Endothelial cell of umbilical vein (primary cell): ENCODE measurements at regions not wholly inside any gene's neighbourhood (a gene's known extent, or its start where the extent isn't known, plus 50 kb on each side); places are given as distances from the start of the nearest gene placed in this dataset.

Experiments
- BruUV-seq: library from RNA; stranded (reverse); fragments of 400-500 nt; replicated peaks from 2 replicates; lab custom pipeline; 2021; lab: Mats Ljungman, UMichigan
- CTCF ChIA-PET: fragments of 300-600, 350-600 bp; sonication (Branson Sonifier 250); formaldehyde crosslinking; loops from one replicate; lab custom pipeline; 2021; ENCODE audit warnings: antibody characterized with exemption, inconsistent platforms; lab: Charles Lee
- POLR2A ChIA-PET: fragments of 300-600, 350-600 bp; sonication (Branson Sonifier 250); formaldehyde crosslinking; loops from one replicate; lab custom pipeline; 2021; ENCODE audit warnings: antibody characterized with exemption, inconsistent platforms; lab: Charles Lee
- DNase-seq: peaks from one replicate; pipeline ENCODE4 v3.0.0-alpha.2; 2011; ENCODE audit warnings: low read depth, low spot score
- FAIRE-seq: peaks from 2 replicates; lab custom pipeline; 2011; peaks lifted over from hg19 to GRCh38; lab: Jason Lieb, UNC
- H2AFZ ChIP-seq: 2 replicates; pipeline ENCODE4 v1.6.0; 2012; ENCODE audit warnings: low read depth, low read length, control low read depth, inconsistent platforms
- H3K27ac ChIP-seq: 2 replicates; pipeline ENCODE4 v1.5.1; 2011; ENCODE audit warnings: low read depth, mild to moderate bottlenecking, control low read depth, low read length, moderate library complexity; ENCODE audit not compliant: insufficient read depth
- H3K27me3 ChIP-seq, 2 experiments: 2 replicates each; pipeline versions ENCODE4 v1.6.0 to v1.6.1; 2011; ENCODE audit warnings: low read length in 2 of 2, mixed read lengths in 1 of 2; ENCODE audit not compliant: control insufficient read depth in 2 of 2, insufficient read depth in 2 of 2
- H3K36me3 ChIP-seq, 2 experiments: 2 replicates in 1 of 2; 3 replicates in 1 of 2; pipeline ENCODE4 v1.5.1; 2011; ENCODE audit warnings: low read length in 2 of 2, mild to moderate bottlenecking in 1 of 2, moderate library complexity in 1 of 2; ENCODE audit not compliant: control insufficient read depth in 2 of 2, insufficient read depth in 2 of 2; ENCODE audit errors: extremely low read depth in 1 of 2
- H3K4me1 ChIP-seq: 3 replicates; pipeline ENCODE4 v1.5.1; 2011; ENCODE audit warnings: mild to moderate bottlenecking, low read length; ENCODE audit not compliant: control insufficient read depth, insufficient read depth; ENCODE audit errors: extremely low read depth
- H3K4me2 ChIP-seq: 2 replicates; pipeline ENCODE4 v1.6.1; 2011; ENCODE audit warnings: low read length, control low read depth, mixed read lengths; ENCODE audit not compliant: insufficient read depth
- H3K4me3 ChIP-seq, 3 experiments: fragments of 200-600 bp in 1 of 3; sonication (generic), shearing (Covaris generic) in 1 of 3; replicated peaks in 1 of 3; 2 replicates each; pipeline ENCODE4 v1.5.1; 2011 to 2016; ENCODE audit warnings: control low read depth in 3 of 3, low read length in 3 of 3, mild to moderate bottlenecking in 2 of 3, inconsistent platforms in 1 of 3, low read depth in 1 of 3, moderate library complexity in 1 of 3; ENCODE audit not compliant: insufficient read depth in 1 of 3
- H3K79me2 ChIP-seq: 2 replicates; pipeline ENCODE4 v1.6.0; 2012; ENCODE audit warnings: low read length, inconsistent platforms; ENCODE audit not compliant: control insufficient read depth, insufficient read depth
- H3K9ac ChIP-seq: replicated peaks from 2 replicates; pipeline ENCODE3; 2011; ENCODE audit warnings: low read length, control low read depth; ENCODE audit not compliant: insufficient read depth; ENCODE audit errors: extremely low read depth
- H3K9me1 ChIP-seq: replicated peaks from 3 replicates; pipeline ENCODE4 v1.6.0; 2011; ENCODE audit warnings: mild to moderate bottlenecking, low read length; ENCODE audit not compliant: control insufficient read depth, insufficient read depth; ENCODE audit errors: extremely low read depth
- H3K9me3 ChIP-seq: replicated peaks from 2 replicates; pipeline ENCODE4 v1.5.1; 2012; ENCODE audit warnings: low read length, inconsistent platforms; ENCODE audit not compliant: control insufficient read depth, insufficient read depth
- H4K20me1 ChIP-seq: replicated peaks from 2 replicates; pipeline ENCODE3; 2011; ENCODE audit warnings: mild to moderate bottlenecking, low read length; ENCODE audit not compliant: control insufficient read depth, insufficient read depth; ENCODE audit errors: extremely low read depth
- CTCF ChIP-seq, 2 donors: IDR thresholded peaks; 1 replicate in 1 of 2; 2 replicates in 1 of 2; pipeline ENCODE4 v1.5.1; 2011; ENCODE audit warnings: low read length in 2 of 2, mild to moderate bottlenecking in 2 of 2, moderate library complexity in 2 of 2, control low read depth in 1 of 2, inconsistent platforms in 1 of 2, low read depth in 1 of 2; ENCODE audit not compliant: insufficient read depth in 1 of 2; ENCODE audit errors: extremely low read depth in 1 of 2
- EZH2 ChIP-seq: IDR thresholded peaks from 2 replicates; pipeline ENCODE4 v1.6.1; 2012; ENCODE audit warnings: borderline replicate concordance, low read depth, mild to moderate bottlenecking, moderate library complexity, low read length, inconsistent platforms; ENCODE audit not compliant: severe bottlenecking
- FOS ChIP-seq: IDR thresholded peaks from 2 replicates; pipeline ENCODE4 v1.6.1; 2011; ENCODE audit warnings: mild to moderate bottlenecking, low read length, moderate library complexity, borderline replicate concordance; ENCODE audit not compliant: insufficient read depth
- GATA2 ChIP-seq: IDR thresholded peaks from 2 replicates; pipeline ENCODE4 v1.7.0; 2011; ENCODE audit warnings: low read depth, mild to moderate bottlenecking, moderate library complexity, mixed read lengths, low read length; ENCODE audit not compliant: insufficient read length, insufficient read depth
- JUN ChIP-seq: IDR thresholded peaks from 2 replicates; pipeline ENCODE4 v1.6.1; 2011; ENCODE audit warnings: borderline replicate concordance, low read depth; ENCODE audit not compliant: insufficient read length, insufficient read depth
- MAX ChIP-seq: IDR thresholded peaks from 2 replicates; pipeline ENCODE4 v1.6.1; 2011; ENCODE audit not compliant: insufficient read depth, insufficient read length
- MYC ChIP-seq: IDR thresholded peaks from one replicate; pipeline ENCODE4 v1.6.1; 2011; ENCODE audit warnings: mild to moderate bottlenecking, low read depth, low read length
- POLR2A ChIP-seq: IDR thresholded peaks from 2 replicates; pipeline ENCODE4 v1.6.1; 2012; ENCODE audit warnings: low read depth, mild to moderate bottlenecking, control low read depth, low read length
- POLR2AphosphoS5 ChIP-seq: IDR thresholded peaks from 2 replicates; pipeline ENCODE4 v1.6.1; 2012; ENCODE audit warnings: low read depth, mild to moderate bottlenecking, control low read depth, low read length, moderate library complexity; ENCODE audit not compliant: insufficient read depth
- dilution Hi-C: fragments of 300-500 bp; cut with MboI; formaldehyde crosslinking; loops from one replicate; pipeline ENCODE4 v1.15.0; 2019; ENCODE audit warnings: low sequenced_read_pairs; ENCODE audit not compliant: extremely low pct_ligation_motif_present
- intact Hi-C: fragments of 100-400 bp; cut with micrococcal nuclease; formaldehyde crosslinking; loops from one replicate; pipeline ENCODE4 v1.10.0; 2022

- no peak for DNase-seq
These were observed 557.4 kb upstream of the PSMD7 start for GRCh38 chr16:73739049-73739769.

More at GRCh38 chr16:73739049-73739769, 557.4 kb upstream of the PSMD7 start:
- H3K9me1 ChIP-seq, result no peaks in the 10 kb centered on the region
- intact Hi-C loops (no loop called here), dilution Hi-C loops (no loop called here)
- ChIA-PET CTCF (no interaction called here), POLR2A (no interaction called here)
- H3K27ac ChIP-seq, result no peak overlapping the region
- FAIRE-seq, result no peak
- no peak overlapping the region for H2AFZ ChIP-seq
- H3K36me3 ChIP-seq, result no peaks in the 10 kb centered on the region
- H3K9me3 ChIP-seq, result peaks cover 2% of the 10 kb centered on the region
- H4K20me1 ChIP-seq, result no peaks in the 10 kb centered on the region
- H3K4me3 ChIP-seq, result no peak overlapping the region
- H3K27me3 ChIP-seq, result no peaks in the 10 kb centered on the region
- H3K79me2 ChIP-seq, result no peaks in the 10 kb centered on the region
- no peak overlapping the region for H3K4me2 ChIP-seq
- TF ChIP-seq MYC (no peak), CTCF (IDR thresholded peaks at IDR 0.05; ENCODE audit: extremely low read depth in 1 of 2, insufficient read depth in 1 of 2, low read depth in 1 of 2, low read length in 2 of 2) (no peak), EZH2 (no peak), FOS (no peak), POLR2A (no peak), MAX (no peak), GATA2 (no peak), POLR2AphosphoS5 (no peak), JUN (no peak)
- no peak overlapping the region for H3K9ac ChIP-seq
- BruUV-seq, result no TSS peak
- H3K4me1 ChIP-seq, result no peaks in the 10 kb centered on the region
